Astrocyte of the spinal cord (primary cell): ENCODE measurements at regions not wholly inside any gene's neighbourhood (a gene's known extent, or its start where the extent isn't known, plus 50 kb on each side); places are given as distances from the start of the nearest gene placed in this dataset.

ENCODE experiments used
- DNase-seq: peaks from one replicate; pipeline ENCODE4 v3.0.0; 2011; ENCODE audit warnings: low read depth, low spot score
- H3K4me3 ChIP-seq: 2 replicates; pipeline ENCODE4 v1.5.1; 2011; ENCODE audit warnings: low read depth, mild to moderate bottlenecking, low read length, moderate library complexity
- CTCF ChIP-seq: IDR thresholded peaks from 2 replicates; pipeline ENCODE4 v1.5.1; 2012; ENCODE audit warnings: low read depth, mild to moderate bottlenecking, low read length, inconsistent platforms
- in situ Hi-C: cut with HindIII; loops from 2 replicates; pipeline ENCODE4 v1.10.0; 2017; ENCODE audit warnings: low sequenced_read_pairs

GRCh38 chr1:112172294-112172882 lies 182.9 kb upstream of the KCND3 start:
- no peak for TF ChIP-seq CTCF
- in situ Hi-C loops: no loop called here
- DNase-seq: peak; percentile 20
- H3K4me3 ChIP-seq: no peak overlapping the region

DNA sequence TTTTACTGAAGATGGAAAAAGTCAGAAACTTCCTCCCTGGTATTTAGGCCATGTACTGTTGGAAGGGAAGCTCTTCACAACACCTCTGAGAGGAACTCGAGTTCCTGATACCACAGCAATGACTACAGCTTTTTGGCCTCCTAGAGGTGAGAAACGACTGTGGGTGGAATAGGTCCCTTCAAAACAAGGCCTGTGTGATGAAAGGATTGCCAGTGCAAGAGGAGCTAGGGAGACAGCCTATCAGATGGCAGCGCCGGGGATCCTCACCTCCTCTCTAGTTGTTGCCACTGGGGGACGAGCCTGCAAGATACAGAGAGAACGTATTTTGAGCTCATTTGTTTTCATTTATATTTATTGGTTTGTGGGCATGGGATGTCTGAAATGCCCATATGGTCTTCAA lies 187.8 kb upstream of the KCND3 start:
- no peak for DNase-seq
- in situ Hi-C loops: no loop called here
- TF ChIP-seq CTCF: no peak
- no peak overlapping the region for H3K4me3 ChIP-seq

DNA sequence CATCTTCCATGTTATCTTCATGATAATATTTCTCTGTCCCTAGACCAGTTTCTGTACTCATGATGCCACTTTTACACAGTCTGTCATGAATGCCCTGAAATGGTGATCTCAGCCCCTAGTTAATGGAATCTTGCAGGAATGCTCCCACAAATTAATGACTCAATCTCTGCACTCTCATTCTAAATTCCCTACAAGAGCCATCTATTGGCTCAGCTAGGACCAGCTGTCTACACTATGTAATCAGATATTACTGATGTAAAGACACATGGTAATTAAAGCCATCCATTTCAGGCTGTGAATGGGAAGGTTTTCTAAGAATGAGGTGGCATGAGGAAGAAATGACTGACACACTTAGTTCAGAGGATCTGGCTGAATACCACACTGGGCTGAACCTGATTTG lies 199.1 kb upstream of the KCND3 start:
- H3K4me3 ChIP-seq: no peak overlapping the region
- in situ Hi-C loops: no loop called here
- DNase-seq: no peak
- no peak for TF ChIP-seq CTCF

DNA sequence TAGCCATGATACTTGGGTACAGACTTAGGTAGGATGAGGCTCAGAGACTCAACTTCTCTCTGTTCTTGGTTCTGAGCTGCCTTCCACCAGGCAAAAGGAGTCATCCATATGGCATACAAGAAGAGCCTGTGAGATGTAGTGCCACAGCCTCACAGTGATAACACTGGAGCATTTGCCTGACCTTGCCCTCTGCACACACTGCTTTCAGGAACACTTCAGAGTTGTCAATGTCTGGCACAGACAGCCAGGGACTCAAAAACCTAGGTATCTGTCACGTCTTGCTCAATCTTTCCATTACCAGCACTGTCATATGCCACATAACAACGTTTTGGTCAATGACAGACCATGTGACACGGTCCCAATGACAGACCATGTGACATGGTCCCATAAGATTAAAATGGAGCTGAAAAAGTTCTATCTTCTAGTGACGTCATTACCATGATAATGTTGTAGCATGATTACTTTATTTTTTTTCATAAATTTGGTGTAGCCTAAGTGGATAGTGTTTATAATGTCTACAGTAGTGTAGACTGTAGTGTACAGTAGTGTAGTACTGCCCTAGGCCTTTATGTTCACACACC lies 199.9 kb upstream of the CTTNBP2NL start:
- no peak for DNase-seq
- no peak overlapping the region for H3K4me3 ChIP-seq
- in situ Hi-C loops: no loop called here
- no peak for TF ChIP-seq CTCF

DNA sequence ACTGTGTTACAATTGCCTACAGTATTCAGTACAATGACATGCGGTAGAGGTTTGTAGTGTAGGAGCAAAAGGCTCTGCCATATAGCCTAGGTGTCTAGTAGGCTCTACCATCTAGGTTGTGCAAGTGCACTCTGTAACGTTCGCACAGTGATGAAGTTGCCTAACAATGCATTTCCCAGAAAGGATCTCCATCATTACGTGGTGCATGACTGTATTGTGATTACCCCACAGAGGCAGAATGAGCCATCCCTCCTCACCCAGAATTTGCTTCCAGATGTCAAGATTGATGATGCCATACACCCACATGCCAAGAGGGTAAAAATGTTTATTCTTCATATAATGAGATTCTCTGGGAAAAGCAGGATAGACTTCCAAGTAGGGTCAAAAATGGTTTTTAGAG lies 199.3 kb upstream of the CTTNBP2NL start:
- TF ChIP-seq CTCF: no peak
- no peak for DNase-seq
- no peak overlapping the region for H3K4me3 ChIP-seq
- in situ Hi-C loops: no loop called here

GRCh38 chr1:112209493-112209892 lies 186.5 kb upstream of the CTTNBP2NL start:
- DNase-seq: no peak
- in situ Hi-C loops: no loop called here
- no peak overlapping the region for H3K4me3 ChIP-seq
- no peak for TF ChIP-seq CTCF
